Testis (tissue), 2 donors: ENCODE measurements at regions not wholly inside any gene's neighbourhood (a gene's known extent, or its start where the extent isn't known, plus 50 kb on each side); places are given as distances from the start of the nearest gene placed in this dataset.

Source experiments
- CTCF ChIP-seq, 3 experiments: fragments of 450-650 bp in 2 of 3; fragments of 200-600 bp in 1 of 3; sonication (generic) in 1 of 3; IDR thresholded peaks; one replicate each; pipeline ENCODE4 v1.5.1; 2016 to 2019; ENCODE audit warnings: antibody characterized with exemption in 3 of 3, mild to moderate bottlenecking in 2 of 3, moderate library complexity in 1 of 3
- POLR2A ChIP-seq: fragments of 450-650 bp; IDR thresholded peaks from one replicate; pipeline ENCODE4 v1.6.1; 2017; ENCODE audit warnings: antibody characterized with exemption, mild to moderate bottlenecking, moderate library complexity

DNA sequence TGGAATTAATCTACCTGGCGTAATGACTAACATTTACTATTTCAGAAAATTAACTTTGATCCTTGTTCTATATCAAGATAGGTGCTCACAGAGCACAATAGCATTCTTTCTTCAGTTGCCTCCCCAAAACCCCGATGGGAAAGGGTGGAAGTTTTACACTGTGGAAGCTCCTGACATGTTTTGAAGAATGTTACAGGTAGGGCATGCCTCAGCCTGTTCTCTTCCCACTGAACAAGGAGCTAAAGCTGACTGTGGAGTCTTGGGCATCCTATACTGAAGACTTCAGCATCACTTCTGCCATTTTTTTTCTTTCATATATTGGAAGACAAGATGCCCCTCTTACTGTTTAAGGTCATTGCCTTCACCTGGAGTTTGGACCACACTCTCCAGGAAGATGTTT lies 211.2 kb downstream of the SPP2 start:
- no peak for TF ChIP-seq POLR2A
- no peak for TF ChIP-seq CTCF (IDR thresholded peaks at IDR 0.05)
